HG03469 (cell line): ENCODE measurements at regions not wholly inside any gene's neighbourhood (a gene's known extent, or its start where the extent isn't known, plus 50 kb on each side); places are given as distances from the start of the nearest gene placed in this dataset.
"Not testable (repeated sequence)": the region's sequence is repeated elsewhere in the genome, so short reads cannot be mapped to it uniquely, and the experiment has no call there.

Experiments used
- ATAC-seq: cut with Tn5 transposase; IDR thresholded peaks from one replicate; pipeline ENCODE4 v1.9.1; 2021; ENCODE audit warnings: mild to moderate bottlenecking, moderate library complexity, moderate number of reproducible peaks; ENCODE audit not compliant: unreplicated experiment

DNA sequence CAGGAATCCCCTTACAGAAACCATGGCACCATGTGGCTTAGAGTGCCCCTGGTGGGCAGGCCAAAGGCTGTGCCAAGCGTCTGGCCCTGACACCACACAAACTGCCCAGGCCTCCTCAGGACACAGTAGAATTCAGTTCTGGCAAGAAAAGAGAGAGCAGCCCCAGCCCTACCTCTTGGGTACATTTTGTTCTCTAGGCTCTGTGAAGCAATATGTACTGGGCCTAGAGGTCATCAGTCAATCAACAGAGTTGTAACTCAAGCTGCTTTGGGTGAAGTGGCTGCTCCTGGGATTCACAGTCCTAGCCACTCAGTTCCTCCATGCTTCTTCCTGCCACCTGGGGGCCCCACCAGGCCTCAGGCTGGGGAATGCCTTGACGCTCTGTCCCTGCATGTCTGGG is 158.1 kb upstream of the MAMLD1 start:
- ATAC-seq, result no peak

- ATAC-seq, result no peak
Measured at GRCh38 chrX:150207733-150208132, 155.4 kb upstream of the MAMLD1 start.

GRCh38 chrX:150211988-150212387 is 151.1 kb upstream of the MAMLD1 start:
- ATAC-seq, result no peak

- no peak for ATAC-seq
Measured at GRCh38 chrX:150212672-150213480, 150.2 kb upstream of the MAMLD1 start.

GRCh38 chrX:150213481-150214030 is 149.6 kb upstream of the MAMLD1 start:
- no peak for ATAC-seq

GRCh38 chrX:150216000-150216399 is 147.1 kb upstream of the MAMLD1 start:
- ATAC-seq, result not testable (repeated sequence)

GRCh38 chrX:150216716-150217115 is 146.4 kb upstream of the MAMLD1 start:
- no peak for ATAC-seq

DNA sequence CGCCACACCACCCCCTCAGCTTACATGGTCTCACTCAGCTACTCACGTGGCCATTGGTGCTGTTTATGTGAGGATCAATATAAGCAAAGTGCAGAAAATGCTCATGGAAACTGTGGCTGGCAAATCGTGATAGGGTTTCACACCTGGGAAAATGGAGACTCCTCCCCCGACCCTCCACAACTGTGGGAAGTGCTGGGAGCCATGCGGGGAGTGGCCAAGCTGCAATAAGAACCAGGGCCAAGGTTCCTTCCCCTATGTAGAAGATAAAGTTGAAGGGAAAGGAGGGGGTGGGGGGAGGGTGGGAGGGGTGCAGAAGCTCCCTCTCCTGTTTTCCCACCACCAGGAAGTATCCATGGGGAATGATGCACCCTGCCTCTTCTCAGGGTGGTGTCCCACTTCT is 145.5 kb upstream of the MAMLD1 start:
- ATAC-seq, result no peak

GRCh38 chrX:150219374-150220185 is 143.5 kb upstream of the MAMLD1 start:
- no peak for ATAC-seq

DNA sequence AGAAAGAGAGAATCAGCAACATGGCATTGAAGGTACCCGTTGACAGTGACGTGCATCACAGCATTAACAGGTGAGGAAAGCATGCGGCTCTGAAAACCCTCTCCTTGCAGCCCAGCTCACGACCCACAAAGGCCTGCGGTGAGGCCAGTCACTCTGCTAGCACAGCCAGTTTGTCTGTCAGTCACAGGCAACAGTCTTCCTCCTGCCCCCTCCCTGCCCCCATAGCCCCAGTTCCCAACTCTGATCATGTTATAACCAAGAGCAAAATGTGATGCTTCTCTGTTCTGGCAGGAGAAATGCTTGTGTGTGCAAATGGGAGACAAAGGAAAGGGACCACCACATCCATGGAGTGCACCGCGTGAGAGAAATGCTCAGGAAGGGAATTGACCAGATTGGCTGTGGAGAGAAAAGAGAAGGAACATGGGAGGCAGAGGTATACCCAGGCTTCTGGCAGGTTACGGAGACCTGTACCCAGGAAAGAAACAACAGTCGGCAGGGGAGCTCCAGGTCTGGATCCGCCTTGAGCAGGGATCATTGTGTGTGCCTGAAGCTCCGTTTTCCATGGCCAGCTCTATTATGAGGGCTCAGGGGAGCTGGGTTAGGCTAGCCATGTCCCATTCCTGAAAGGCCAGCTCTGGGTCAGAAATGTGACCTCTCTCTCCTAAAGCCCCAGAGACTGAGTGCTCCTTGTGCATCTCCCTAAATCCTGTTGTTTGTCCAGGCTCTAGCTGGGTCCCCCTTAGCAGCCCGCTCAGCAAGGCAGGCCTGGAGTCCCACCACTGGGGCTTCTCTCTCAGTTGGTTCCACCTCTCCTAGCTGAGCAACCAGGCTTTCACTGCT is 139.7 kb upstream of the MAMLD1 start:
- ATAC-seq, result no peak

GRCh38 chrX:150224676-150225075 is 138.4 kb upstream of the MAMLD1 start:
- no peak for ATAC-seq

DNA sequence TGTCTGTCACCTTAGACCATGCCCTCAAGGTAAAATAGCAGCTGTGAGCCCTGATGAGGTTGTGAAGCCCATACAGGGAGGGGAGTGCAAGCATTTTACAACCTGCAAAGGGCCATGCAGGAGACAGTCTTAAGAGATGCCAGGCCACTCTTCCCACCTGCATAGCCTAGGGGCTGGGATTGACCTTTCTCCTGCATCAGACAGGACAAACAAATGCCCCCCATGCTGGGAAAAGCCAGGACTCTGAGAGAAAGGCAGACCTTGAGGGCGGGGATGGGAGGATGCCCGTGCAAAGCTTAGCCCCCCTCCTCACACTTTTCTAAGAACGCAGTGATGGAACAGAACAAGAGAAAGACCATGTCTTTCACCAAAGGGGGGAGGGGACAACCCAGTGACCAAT is 137.9 kb upstream of the MAMLD1 start:
- ATAC-seq, result no peak

GRCh38 chrX:150225756-150226155 is 137.4 kb upstream of the MAMLD1 start:
- no peak for ATAC-seq

GRCh38 chrX:150226223-150226965 is 136.7 kb upstream of the MAMLD1 start:
- no peak for ATAC-seq

GRCh38 chrX:150227321-150227860 is 135.7 kb upstream of the MAMLD1 start:
- no peak for ATAC-seq

- no peak for ATAC-seq
Measured at GRCh38 chrX:150227873-150228410, 135.2 kb upstream of the MAMLD1 start.

- ATAC-seq, result no peak
Measured at GRCh38 chrX:150228431-150228830, 134.7 kb upstream of the MAMLD1 start.

- no peak for ATAC-seq
Measured at GRCh38 chrX:150229030-150229429, 134.1 kb upstream of the MAMLD1 start.

DNA sequence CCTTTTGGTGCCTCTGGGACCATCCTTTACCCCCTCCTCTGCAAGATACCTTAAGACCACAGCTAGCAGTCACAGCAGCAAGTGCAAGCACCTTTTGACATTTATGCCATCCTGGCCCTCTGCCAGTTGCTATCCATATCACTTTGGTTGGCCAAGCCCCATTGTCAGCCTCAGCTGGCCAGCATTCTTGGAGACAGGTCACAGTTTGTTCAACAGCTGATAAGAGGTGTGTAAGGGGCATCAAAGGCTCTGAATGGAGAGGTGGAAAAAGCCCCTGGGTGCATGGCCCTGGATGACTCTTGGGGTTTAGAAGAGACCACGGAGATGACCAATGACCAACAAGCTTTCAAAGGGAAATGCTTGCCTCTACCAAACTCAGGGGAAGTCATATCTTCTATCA is 133.6 kb upstream of the MAMLD1 start:
- ATAC-seq, result no peak

GRCh38 chrX:150230952-150231351 is 132.2 kb upstream of the MAMLD1 start:
- ATAC-seq, result not testable (repeated sequence)
